NCI-H1048 (cell line): ENCODE measurements at regions not wholly inside any gene's neighbourhood (a gene's known extent, or its start where the extent isn't known, plus 50 kb on each side); places are given as distances from the start of the nearest gene placed in this dataset.

Experiments used
- DNase-seq: peaks from one replicate; lab custom pipeline; 2025; lab: John Stamatoyannopoulos, UW

- no peak for DNase-seq
These were observed 225.6 kb upstream of the HMGA2 start for GRCh38 chr12:65598688-65599087.

- no peak for DNase-seq
These were observed 222.1 kb upstream of the HMGA2 start for GRCh38 chr12:65602253-65602609.

DNA sequence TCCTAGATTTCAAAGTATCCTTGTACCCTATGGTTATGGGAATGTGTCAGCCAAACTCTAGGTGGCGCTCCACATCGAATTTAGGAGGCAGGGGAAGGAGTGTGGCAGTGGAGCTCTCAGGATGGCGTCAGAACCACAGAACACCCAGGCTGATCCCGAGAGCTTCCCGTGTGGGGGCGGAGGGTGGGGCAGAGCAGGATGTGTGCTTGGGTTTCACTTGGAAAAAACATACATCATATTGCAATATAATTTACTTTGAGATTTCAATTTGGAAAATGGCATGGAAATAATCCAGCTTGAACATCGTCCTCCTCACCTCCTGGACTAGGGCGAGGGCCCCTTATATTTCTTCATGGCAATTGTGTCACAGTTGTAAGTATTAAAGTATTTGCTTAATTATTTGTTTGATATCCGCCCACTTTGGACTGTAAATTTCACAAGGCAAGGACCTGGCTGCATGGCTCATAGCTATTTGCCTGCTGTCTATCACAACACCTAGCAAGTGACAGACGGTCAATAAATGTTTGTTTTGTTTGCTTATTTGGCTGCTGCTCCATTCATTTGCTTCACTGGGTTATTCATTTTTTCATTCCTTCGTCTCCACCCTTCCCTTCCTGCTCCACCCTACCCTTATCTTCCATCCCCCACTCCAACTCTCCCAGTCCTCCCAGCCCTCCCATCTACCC lies 221.5 kb upstream of the HMGA2 start:
- peak; percentile 29 for DNase-seq

GRCh38 chr12:65603438-65604351 lies 220.6 kb upstream of the HMGA2 start:
- DNase-seq, result no peak

DNA sequence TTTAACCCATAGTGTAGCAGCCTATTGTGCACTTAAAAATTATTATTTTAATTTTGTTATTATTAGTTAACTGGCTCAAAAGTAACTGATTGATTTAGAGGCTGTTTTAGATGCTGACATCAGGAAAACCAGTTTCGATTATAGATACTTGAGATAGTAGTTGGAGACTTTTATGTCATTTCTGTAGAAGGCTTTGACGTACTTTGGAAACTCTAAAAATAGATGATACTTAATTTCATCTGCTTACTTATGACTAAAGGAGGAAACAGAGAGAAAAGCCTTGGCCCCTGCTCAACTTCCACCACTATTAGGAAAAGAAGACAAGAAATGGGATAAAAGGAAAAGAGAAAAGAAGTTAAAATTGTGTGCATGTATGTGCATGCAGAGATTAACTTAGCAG lies 219.3 kb upstream of the HMGA2 start:
- DNase-seq, result no peak

DNA sequence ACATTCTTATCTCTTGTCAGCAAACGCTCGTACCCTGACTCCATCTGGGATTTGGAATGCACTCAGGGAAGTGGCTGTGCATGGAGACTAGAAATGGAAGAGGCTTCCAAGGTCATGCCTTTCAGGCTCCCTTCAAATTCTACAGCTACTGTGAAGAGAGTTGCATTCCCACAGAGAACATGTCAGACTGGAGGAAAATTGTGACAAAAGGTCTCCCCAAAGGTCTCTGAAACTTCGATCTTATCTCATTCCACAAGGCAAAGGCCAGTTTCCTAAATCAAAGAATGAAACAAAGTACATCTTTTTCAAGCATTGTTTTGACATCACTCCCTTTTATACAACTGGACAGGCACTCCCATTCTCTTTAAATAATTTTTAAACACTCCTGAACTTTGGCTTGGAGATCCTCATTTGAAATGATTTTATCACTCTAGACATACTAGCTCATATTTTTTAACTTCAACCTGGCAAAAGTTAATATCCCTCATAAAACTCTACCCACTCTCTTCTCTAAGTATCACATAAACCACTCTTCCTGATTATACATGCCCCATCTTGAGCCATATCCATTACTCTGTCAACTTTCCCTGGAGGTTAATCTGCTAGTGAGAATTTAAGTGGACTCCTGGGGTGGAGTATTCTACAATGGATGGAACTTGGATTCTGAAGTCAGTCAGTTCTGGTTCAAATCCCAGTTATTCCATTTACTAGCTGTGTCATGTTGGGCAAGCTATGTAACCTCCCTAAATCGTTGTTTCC lies 218.1 kb upstream of the HMGA2 start:
- DNase-seq, result no peak

GRCh38 chr12:65607401-65607841 lies 216.9 kb upstream of the HMGA2 start:
- peak; percentile 63 for DNase-seq

- DNase-seq, result no peak
These were observed 215.9 kb upstream of the HMGA2 start for GRCh38 chr12:65608319-65608916.

DNA sequence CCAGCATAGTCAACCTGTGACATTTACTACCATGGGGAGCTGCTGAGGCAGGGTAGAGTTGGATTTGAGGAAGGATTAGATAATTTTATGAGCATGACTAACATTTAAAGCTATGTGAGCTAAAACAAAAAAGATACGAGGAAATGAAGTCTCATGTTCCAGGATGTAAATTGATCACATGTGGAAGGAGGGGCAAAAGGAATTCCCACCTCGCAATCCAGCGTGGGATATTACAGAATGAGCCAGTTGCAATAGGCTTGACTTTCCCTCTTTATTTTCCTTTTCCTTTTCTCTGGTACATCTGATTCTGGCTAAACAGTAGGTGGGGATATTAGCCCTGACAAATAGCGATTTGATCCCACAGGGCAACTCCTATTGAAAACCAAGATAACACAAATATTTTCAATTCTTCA lies 214.9 kb upstream of the HMGA2 start:
- no peak for DNase-seq

- no peak for DNase-seq
These were observed 212.9 kb upstream of the HMGA2 start for GRCh38 chr12:65611396-65611795.

- no peak for DNase-seq
These were observed 211.8 kb upstream of the HMGA2 start for GRCh38 chr12:65612440-65612839.

- no peak for DNase-seq
These were observed 210.6 kb upstream of the HMGA2 start for GRCh38 chr12:65613692-65614091.

- no peak for DNase-seq
These were observed 209.9 kb upstream of the HMGA2 start for GRCh38 chr12:65614259-65614889.

GRCh38 chr12:65615118-65615517 lies 209.2 kb upstream of the HMGA2 start:
- DNase-seq, result no peak

DNA sequence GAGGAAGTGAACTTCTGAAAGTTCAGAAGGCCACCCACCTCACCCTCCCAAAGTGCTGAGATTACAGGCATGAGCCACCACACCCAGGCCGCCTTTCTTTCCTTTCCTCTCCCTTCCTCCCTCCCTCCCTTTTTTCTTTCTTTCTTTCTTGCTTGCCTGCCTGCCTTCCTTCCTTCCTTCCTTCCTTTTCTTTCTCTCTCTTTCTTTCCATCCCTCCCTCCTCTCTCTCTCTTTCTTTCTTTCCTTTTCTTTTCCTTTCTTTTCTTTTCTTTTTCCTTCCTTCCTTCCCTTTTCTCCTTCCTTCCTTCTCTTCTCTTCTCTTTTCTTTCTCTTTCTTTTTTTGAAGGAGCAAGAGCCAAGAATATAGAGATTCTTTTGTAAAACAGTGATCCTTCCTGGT lies 208.3 kb upstream of the HMGA2 start:
- DNase-seq, result no peak

- DNase-seq, result no peak
These were observed 205.7 kb upstream of the HMGA2 start for GRCh38 chr12:65618588-65618987.

- DNase-seq, result no peak
These were observed 205.3 kb upstream of the HMGA2 start for GRCh38 chr12:65619018-65619417.

DNA sequence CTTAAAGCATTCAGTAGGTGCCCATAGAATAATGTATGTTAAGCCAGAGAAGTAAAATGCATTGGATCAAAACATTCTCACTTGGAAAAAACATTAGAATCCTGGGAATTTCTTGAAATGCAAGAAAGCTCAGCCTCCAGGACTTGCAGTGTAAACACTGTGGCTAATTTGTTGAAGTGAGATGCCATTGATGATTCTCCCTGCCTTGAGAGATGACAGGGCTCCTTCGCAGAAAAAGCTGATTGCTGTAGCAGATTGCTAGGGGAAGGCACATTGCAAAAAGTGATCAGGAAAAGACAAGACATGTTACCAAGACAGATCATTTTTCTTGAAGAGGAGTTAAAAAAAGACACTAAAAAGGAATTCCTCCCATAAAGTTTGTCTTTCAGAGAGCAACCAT lies 204.2 kb upstream of the HMGA2 start:
- no peak for DNase-seq

- DNase-seq, result no peak
These were observed 202.2 kb upstream of the HMGA2 start for GRCh38 chr12:65622056-65622455.

DNA sequence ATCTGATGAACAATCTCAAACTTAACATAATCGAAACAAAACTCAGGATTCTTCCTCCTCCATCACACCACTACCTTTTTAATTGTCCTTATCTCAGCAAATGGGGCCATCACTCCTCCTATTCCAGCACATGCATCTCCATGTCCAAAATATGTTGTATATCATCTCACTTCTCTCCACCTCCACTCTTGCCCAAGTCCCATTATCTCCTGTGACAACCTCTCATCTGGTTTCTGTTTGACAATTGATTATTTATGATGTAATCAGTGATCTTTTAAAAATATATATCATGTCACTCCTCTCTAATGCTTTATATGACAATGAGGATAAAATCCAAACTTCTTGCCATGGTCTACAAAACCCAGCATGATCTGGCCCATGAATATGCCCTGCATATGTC lies 200.8 kb upstream of the HMGA2 start:
- no peak for DNase-seq

DNA sequence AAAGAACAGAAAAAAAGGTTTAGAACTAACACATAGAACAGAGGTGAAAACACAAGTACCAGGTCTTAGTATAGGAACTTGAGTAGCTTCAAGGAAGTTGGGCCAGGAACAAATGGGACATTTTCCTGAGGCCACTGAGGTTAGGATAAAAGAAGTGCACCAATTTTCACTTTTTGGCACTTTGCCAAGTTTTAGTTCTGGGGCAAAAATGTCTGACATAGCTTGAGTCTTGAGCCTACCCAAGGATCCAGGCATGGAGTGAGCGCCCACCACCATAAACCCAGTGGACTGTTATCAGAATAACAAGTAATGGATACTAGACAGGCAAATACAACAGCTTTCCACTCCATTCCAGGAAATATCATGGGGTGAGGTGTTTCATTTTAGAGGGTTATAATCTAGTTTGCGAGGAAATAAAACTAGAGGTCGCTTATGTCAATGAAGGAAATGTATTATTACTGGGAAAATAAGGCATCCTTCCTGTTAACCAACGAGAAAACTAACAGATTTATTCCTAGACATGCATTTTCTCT lies 199.7 kb upstream of the HMGA2 start:
- no peak for DNase-seq

- no peak for DNase-seq
These were observed 196.2 kb upstream of the HMGA2 start for GRCh38 chr12:65628061-65628460.
